SU-DHL-6 (cell line): ENCODE measurements at regions not wholly inside any gene's neighbourhood (a gene's known extent, or its start where the extent isn't known, plus 50 kb on each side); places are given as distances from the start of the nearest gene placed in this dataset.

Source experiments
- H2AFZ ChIP-seq: fragments of 200-600 bp; sonication (generic); 2 replicates; pipeline ENCODE4 v1.6.1; 2014; ENCODE audit warnings: low read depth, mild to moderate bottlenecking, moderate library complexity, mixed read lengths, antibody characterized with exemption, low read length; ENCODE audit not compliant: severe bottlenecking
- H3F3A ChIP-seq: fragments of 200-600 bp; shearing (Covaris generic); 2 replicates; pipeline ENCODE4 v1.6.0; 2016; ENCODE audit warnings: antibody characterized with exemption, mild to moderate bottlenecking; ENCODE audit not compliant: insufficient read depth
- H3K27ac ChIP-seq: fragments of 200-600 bp; sonication (generic); 2 replicates; pipeline ENCODE4 v1.5.1; 2016; ENCODE audit warnings: low read depth, mild to moderate bottlenecking, low read length, moderate library complexity, mixed read lengths
- H3K27me3 ChIP-seq: fragments of 200-600 bp; sonication (generic), shearing (Covaris generic); 2 replicates; pipeline ENCODE4 v1.6.0; 2014; ENCODE audit warnings: mild to moderate bottlenecking, low read length
- H3K36me3 ChIP-seq: fragments of 200-600 bp; sonication (generic); 2 replicates; pipeline ENCODE4 v1.6.1; 2014; ENCODE audit warnings: mild to moderate bottlenecking, low read length, mixed read lengths
- H3K4me2 ChIP-seq: fragments of 300-600, 200-600 bp; shearing (Covaris generic), sonication (generic); 2 replicates; pipeline ENCODE4 v1.6.0; 2014; ENCODE audit warnings: low read length, low read depth, mild to moderate bottlenecking; ENCODE audit not compliant: poor library complexity, severe bottlenecking
- H3K4me3 ChIP-seq: fragments of 200-600 bp; sonication (generic); 2 replicates; pipeline ENCODE4 v1.5.1; 2014; ENCODE audit warnings: antibody characterized with exemption, low read length, mild to moderate bottlenecking, mixed read lengths; ENCODE audit not compliant: insufficient read depth, poor library complexity, severe bottlenecking
- H3K79me2 ChIP-seq: fragments of 200-600 bp; sonication (generic); 2 replicates; pipeline ENCODE4 v1.6.1; 2014; ENCODE audit warnings: mild to moderate bottlenecking, low read length, moderate library complexity; ENCODE audit not compliant: insufficient read depth
- H3K9ac ChIP-seq: fragments of 200-600 bp; sonication (generic); 2 replicates; pipeline ENCODE4 v1.7.0; 2014; ENCODE audit warnings: mild to moderate bottlenecking, low read length
- H3K9me2 ChIP-seq: fragments of 200-600 bp; sonication (generic); replicated peaks from 2 replicates; pipeline ENCODE4 v1.6.1; 2014; ENCODE audit warnings: low read length; ENCODE audit not compliant: insufficient read depth
- H3K9me3 ChIP-seq: fragments of 200-600 bp; sonication (generic); 2 replicates; pipeline ENCODE4 v1.6.1; 2014; ENCODE audit warnings: low read length, mixed read lengths; ENCODE audit not compliant: insufficient read depth
- H4K20me1 ChIP-seq: fragments of 200-600 bp; sonication (generic); 2 replicates; pipeline ENCODE4 v1.6.1; 2014; ENCODE audit warnings: low read depth, mild to moderate bottlenecking, antibody characterized with exemption, low read length, moderate library complexity, mixed read lengths
- EZH2phosphoT487 ChIP-seq: fragments of 200-600 bp; sonication (generic), shearing (Covaris generic); conservative IDR thresholded peaks from 2 replicates; pipeline ENCODE4 v1.6.1; 2018; ENCODE audit warnings: mild to moderate bottlenecking, antibody characterized with exemption, low read length, moderate library complexity, mixed read lengths
- TF ChIP-seq, protein P1 (sequence below): fragments of 200-600 bp; sonication (generic); IDR thresholded peaks from one replicate; pipeline ENCODE4 v1.5.1; 2017; ENCODE audit warnings: antibody characterized with exemption, mild to moderate bottlenecking, low read length, moderate library complexity; ENCODE audit not compliant: insufficient read depth, poor library complexity, severe bottlenecking

DNA sequence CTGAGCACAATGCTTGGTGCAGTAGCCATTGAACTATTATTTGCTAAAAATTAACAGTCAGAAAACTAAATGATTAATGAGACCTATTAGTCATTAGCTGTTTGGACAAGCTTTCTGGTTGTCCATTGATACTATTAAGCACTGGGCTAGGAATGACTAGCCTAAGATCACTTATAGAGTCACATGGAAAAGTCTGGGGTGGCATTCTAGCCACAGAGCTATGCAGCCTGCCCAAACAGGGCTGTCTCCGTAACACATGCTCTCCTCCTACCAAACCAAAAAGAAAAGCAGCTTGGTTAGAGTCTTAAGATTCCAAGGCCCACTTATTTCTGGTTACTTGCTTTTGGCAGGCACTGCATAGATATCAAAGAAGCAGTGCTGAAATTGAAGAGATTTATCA is 193.5 kb upstream of the NBEA start:
- Histone ChIP-seq H3K27me3 (no peaks in the 10 kb centered on the region), H3K9ac (no peak overlapping the region), H3K79me2 (no peaks in the 10 kb centered on the region), H3K36me3 (no peaks in the 10 kb centered on the region), H3K9me2 (no peaks in the 10 kb centered on the region), H2AFZ (no peak overlapping the region), H3F3A (no peaks in the 10 kb centered on the region), H3K9me3 (no peaks in the 10 kb centered on the region), H3K27ac (no peak overlapping the region), H3K4me3 (no peak overlapping the region), H4K20me1 (no peaks in the 10 kb centered on the region), H3K4me2 (no peak overlapping the region)
- TF ChIP-seq, protein P1, sequence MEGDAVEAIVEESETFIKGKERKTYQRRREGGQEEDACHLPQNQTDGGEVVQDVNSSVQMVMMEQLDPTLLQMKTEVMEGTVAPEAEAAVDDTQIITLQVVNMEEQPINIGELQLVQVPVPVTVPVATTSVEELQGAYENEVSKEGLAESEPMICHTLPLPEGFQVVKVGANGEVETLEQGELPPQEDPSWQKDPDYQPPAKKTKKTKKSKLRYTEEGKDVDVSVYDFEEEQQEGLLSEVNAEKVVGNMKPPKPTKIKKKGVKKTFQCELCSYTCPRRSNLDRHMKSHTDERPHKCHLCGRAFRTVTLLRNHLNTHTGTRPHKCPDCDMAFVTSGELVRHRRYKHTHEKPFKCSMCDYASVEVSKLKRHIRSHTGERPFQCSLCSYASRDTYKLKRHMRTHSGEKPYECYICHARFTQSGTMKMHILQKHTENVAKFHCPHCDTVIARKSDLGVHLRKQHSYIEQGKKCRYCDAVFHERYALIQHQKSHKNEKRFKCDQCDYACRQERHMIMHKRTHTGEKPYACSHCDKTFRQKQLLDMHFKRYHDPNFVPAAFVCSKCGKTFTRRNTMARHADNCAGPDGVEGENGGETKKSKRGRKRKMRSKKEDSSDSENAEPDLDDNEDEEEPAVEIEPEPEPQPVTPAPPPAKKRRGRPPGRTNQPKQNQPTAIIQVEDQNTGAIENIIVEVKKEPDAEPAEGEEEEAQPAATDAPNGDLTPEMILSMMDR: no peak
- TF ChIP-seq EZH2phosphoT487: no peak

DNA sequence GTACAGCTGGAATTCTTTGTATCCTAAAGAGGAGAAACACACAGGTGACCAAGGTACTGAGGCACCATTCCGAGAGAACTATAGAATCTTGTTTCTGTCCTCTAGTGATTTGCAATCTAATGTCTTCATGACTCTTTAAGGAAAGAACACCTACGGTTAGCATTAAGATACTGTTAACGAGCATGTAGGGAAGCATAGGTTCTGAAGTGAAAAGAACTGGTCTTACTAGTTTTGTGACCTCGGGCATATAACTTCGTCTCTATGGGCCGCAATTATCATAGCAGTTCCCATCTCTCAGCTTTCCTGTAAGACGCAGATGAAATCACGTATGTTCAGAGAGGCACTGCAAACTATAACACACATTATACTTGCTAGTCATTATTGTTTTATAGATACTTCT is 193.0 kb upstream of the NBEA start:
- no peaks in the 10 kb centered on the region for H3K79me2 ChIP-seq
- no peak overlapping the region for H3K9ac ChIP-seq
- H3F3A ChIP-seq: no peaks in the 10 kb centered on the region
- H3K27me3 ChIP-seq: no peaks in the 10 kb centered on the region
- TF ChIP-seq EZH2phosphoT487: no peak
- TF ChIP-seq, protein P1: no peak
- H3K4me3 ChIP-seq: no peak overlapping the region
- no peaks in the 10 kb centered on the region for H4K20me1 ChIP-seq
- no peaks in the 10 kb centered on the region for H3K9me3 ChIP-seq
- no peaks in the 10 kb centered on the region for H3K9me2 ChIP-seq
- no peak overlapping the region for H2AFZ ChIP-seq
- H3K36me3 ChIP-seq: no peaks in the 10 kb centered on the region
- H3K27ac ChIP-seq: no peak overlapping the region
- H3K4me2 ChIP-seq: no peak overlapping the region

DNA sequence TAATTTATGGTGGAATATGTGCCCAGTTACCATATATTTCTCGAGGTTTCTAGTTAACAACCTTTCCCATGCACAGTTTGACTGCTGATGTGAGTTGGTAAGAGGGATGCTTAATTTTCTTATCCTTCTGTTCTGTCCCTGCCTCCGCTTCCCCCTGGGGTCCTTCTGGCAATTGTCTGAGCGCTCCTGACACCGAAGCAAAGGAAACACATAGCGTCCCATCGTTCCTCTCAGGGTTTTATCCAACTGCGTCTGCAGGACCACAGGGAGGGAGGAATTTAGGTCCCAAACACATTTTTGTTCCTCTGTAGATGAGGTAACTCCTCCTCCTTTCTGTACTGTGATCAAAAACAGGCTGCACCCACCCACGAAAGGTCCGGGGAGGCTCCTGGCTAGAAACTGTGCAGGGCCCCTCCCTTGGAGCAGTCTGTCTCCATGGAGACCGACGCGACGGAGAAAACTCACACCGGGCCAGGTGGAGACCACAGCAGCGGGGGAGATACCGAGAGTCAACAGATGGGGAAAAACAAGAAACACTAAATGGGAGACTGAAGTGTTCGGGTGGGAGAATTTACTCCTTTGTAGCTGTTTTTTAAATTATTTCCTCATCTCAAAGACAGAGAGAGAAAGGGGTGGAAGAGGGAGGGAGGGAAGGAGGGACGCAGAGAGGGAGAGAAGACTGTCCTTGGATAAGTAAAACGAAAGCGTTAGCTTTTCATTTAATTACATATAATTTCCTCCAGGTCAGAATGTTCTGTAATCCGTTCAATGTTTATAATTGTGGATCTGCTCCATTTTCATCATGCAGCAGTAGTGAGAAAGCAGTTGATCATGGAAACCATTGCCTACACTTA is 191.8 kb upstream of the NBEA start:
- Histone ChIP-seq H3K27me3 (no peaks in the 10 kb centered on the region), H3K9ac (no peak overlapping the region), H3K4me2 (no peak overlapping the region), H3K9me2 (no peaks in the 10 kb centered on the region), H3K27ac (no peak overlapping the region), H3K4me3 (no peak overlapping the region), H2AFZ (no peak overlapping the region), H3K79me2 (no peaks in the 10 kb centered on the region), H3K9me3 (0 out of 2 replicates have a peak, but pooled peaks cover 3% of the 10 kb centered on the region), H3F3A (no peaks in the 10 kb centered on the region), H3K36me3 (no peaks in the 10 kb centered on the region), H4K20me1 (no peaks in the 10 kb centered on the region)
- TF ChIP-seq EZH2phosphoT487: no peak
- TF ChIP-seq, protein P1: no peak
